Activated T-cell treated with anti-CD3 and anti-CD28 coated beads, Interleukin-2, amount 50 U/mL, for 24 hours (primary cell): ENCODE measurements at regions not wholly inside any gene's neighbourhood (a gene's known extent, or its start where the extent isn't known, plus 50 kb on each side); places are given as distances from the start of the nearest gene placed in this dataset.
"Not testable (repeated sequence)": the region's sequence is repeated elsewhere in the genome, so short reads cannot be mapped to it uniquely, and the experiment has no call there.

Experiments
- DNase-seq: peaks from one replicate; pipeline ENCODE4 v3.0.0-alpha.2; 2020
- H3K27ac Mint-ChIP-seq: 2 replicates; pipeline ENCODE4 v1.8.0; 2020; ENCODE audit warnings: mild to moderate bottlenecking, mixed read lengths
- H3K27me3 Mint-ChIP-seq: 2 replicates; pipeline ENCODE4 v1.8.0; 2020; ENCODE audit warnings: mixed read lengths
- H3K36me3 Mint-ChIP-seq: 2 replicates; pipeline ENCODE4 v1.8.0; 2020; ENCODE audit warnings: low read depth, mixed read lengths
- H3K4me1 Mint-ChIP-seq: 2 replicates; pipeline ENCODE4 v1.8.0; 2020; ENCODE audit warnings: low read depth, mixed read lengths
- H3K4me3 Mint-ChIP-seq: 2 replicates; pipeline ENCODE4 v1.8.0; 2020; ENCODE audit warnings: mild to moderate bottlenecking, moderate library complexity, mixed read lengths
- H3K9me3 Mint-ChIP-seq: 2 replicates; pipeline ENCODE4 v1.8.0; 2020; ENCODE audit warnings: mixed read lengths

DNA sequence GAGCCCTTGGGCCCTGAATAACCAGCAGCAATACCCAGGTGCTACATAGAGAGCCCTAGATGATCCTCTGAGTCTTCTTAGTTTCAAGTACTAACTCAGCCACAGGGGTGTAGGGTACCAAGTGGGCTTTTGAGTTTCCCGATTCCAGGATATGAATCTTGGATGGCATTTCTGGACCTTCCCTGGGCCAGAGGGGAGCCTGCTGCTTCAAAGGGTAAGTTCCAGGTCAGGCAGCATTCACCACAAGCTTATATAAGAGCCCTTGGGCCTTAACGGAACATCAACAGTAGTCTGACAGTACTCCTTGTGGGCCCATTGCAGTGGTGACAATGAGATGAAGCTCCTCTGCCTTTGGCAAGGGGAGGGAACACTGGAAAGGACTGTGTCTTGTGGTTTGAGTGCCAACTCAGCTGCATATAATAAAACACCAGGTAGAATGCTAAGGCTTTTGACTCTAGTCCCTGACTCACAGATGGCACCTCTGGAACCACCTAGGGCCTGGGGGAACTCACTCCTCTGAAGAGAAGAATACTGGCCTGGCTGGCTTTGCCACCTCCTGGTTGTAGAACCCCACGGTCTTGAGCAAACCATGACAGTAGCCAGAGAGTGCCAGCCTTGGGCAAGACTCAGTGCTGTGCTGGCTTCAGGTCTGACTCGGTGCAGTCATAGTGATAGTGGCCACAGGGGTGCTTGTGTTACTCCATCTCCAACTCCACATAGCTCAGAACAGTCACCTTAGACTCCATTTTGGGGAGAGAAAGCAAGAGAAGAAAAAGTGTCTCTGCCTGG is 235.7 kb downstream of the AKAIN1 start:
- no peaks in the 10 kb centered on the region for H3K4me1 Mint-ChIP-seq

DNA sequence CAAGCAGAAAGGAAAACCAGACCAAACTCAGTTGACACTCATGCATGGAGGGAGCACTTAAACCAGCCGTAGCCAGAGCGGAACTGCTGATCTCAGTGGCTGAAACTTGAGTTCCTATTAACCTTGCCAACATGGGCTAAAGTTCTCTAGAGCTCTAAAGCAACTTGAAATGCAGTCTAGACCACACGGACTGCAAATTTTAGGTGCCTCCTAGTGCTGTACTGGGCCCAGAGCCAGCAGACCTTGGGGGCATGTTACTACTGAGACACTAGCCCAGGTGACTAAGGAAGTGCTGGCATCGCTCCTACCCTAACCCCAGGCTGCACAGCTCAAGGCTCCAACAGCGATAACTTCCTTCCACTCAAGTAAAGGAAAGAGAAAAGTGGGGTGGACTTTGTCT is 236.5 kb downstream of the AKAIN1 start:
- no peak overlapping the region for H3K4me3 Mint-ChIP-seq
- no peaks in the 10 kb centered on the region for H3K4me1 Mint-ChIP-seq
- no peaks in the 10 kb centered on the region for H3K36me3 Mint-ChIP-seq
- no peaks in the 10 kb centered on the region for H3K27me3 Mint-ChIP-seq
- H3K9me3 Mint-ChIP-seq: peaks cover 8% of the 10 kb centered on the region
- DNase-seq: no peak
- H3K27ac Mint-ChIP-seq: no peak overlapping the region

More for the DNA sequence above, 235.7 kb downstream of the AKAIN1 start:
- no peak overlapping the region for H3K4me3 Mint-ChIP-seq
- no peak for DNase-seq
- H3K27me3 Mint-ChIP-seq: no peaks in the 10 kb centered on the region
- no peak overlapping the region for H3K27ac Mint-ChIP-seq
- no peaks in the 10 kb centered on the region for H3K36me3 Mint-ChIP-seq
- H3K9me3 Mint-ChIP-seq: peaks cover 13% of the 10 kb centered on the region

GRCh38 chr18:4931209-4931608 is 265.8 kb downstream of the AKAIN1 start:
- DNase-seq: no peak
- H3K4me1 Mint-ChIP-seq: no peaks in the 10 kb centered on the region
- no peaks in the 10 kb centered on the region for H3K27me3 Mint-ChIP-seq
- H3K9me3 Mint-ChIP-seq: peaks cover 9% of the 10 kb centered on the region
- no peak overlapping the region for H3K27ac Mint-ChIP-seq
- no peaks in the 10 kb centered on the region for H3K36me3 Mint-ChIP-seq
- no peak overlapping the region for H3K4me3 Mint-ChIP-seq

- Mint-ChIP-seq H3K4me3 (no peak overlapping the region), H3K27me3 (no peaks in the 10 kb centered on the region), H3K4me1 (no peaks in the 10 kb centered on the region), H3K36me3 (no peaks in the 10 kb centered on the region), H3K9me3 (peaks cover 6% of the 10 kb centered on the region), H3K27ac (no peak overlapping the region)
- no peak for DNase-seq
These were observed 275.5 kb downstream of the AKAIN1 start for GRCh38 chr18:4921548-4921947.

GRCh38 chr18:4917509-4917908 is 279.5 kb downstream of the AKAIN1 start:
- H3K36me3 Mint-ChIP-seq, H3K4me1 Mint-ChIP-seq, H3K27ac Mint-ChIP-seq, DNase-seq, H3K27me3 Mint-ChIP-seq, H3K4me3 Mint-ChIP-seq: not testable (repeated sequence)
- H3K9me3 Mint-ChIP-seq: peaks cover 11% of the 10 kb centered on the region

GRCh38 chr18:4908328-4908727 is 288.7 kb downstream of the AKAIN1 start:
- Mint-ChIP-seq H3K27ac (no peak overlapping the region), H3K4me1 (no peaks in the 10 kb centered on the region), H3K9me3 (peaks cover 2% of the 10 kb centered on the region), H3K4me3 (no peak overlapping the region), H3K36me3 (no peaks in the 10 kb centered on the region), H3K27me3 (no peaks in the 10 kb centered on the region)
- DNase-seq: no peak

- Mint-ChIP-seq H3K27ac (no peak overlapping the region), H3K4me1 (no peaks in the 10 kb centered on the region), H3K27me3 (no peaks in the 10 kb centered on the region), H3K36me3 (no peaks in the 10 kb centered on the region), H3K4me3 (no peak overlapping the region), H3K9me3 (no peaks in the 10 kb centered on the region)
- DNase-seq: no peak
These were observed 290.2 kb downstream of the AKAIN1 start for GRCh38 chr18:4906856-4907255.

DNA sequence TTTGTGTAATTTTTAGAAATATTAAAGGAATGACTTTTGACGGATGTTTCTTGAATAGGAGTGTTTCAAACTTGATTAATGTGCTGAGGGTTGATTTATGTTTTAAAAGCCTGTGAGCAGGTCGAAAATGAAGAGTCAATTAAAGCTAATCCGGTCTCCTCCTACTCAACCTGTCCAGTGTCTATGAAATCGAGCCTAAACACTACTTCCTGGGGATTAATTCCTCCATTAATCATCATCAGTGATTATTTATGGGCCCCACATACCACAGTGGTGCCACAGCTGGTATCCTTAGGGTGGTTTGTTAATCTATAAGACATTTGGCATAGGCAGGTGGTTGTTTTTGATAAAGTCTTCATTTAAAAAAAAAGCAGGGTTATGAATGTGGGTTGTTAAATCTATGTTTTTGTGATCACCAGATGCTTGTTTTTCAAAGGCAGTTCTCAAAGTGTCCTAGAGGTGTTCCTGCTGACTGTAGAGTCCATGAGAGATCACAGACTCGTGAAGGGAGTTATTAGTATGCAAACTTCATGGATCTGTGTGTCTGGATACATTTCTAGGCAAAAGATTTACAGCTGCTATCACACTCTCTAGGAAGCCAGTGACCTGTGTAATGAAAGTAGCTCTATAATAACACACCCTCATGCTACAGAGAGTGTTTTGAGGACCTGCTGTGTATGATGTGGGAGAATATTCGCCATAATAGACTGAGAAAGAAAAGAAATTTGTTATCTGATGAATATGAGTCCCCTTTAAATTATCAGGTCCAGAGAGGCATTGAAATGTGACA is 308.6 kb downstream of the AKAIN1 start:
- Mint-ChIP-seq H3K36me3 (no peaks in the 10 kb centered on the region), H3K4me1 (no peaks in the 10 kb centered on the region), H3K27ac (no peak overlapping the region), H3K4me3 (no peak overlapping the region), H3K27me3 (no peaks in the 10 kb centered on the region), H3K9me3 (peaks cover 10% of the 10 kb centered on the region)
- no peak for DNase-seq

GRCh38 chr18:4878480-4878879 is 318.6 kb downstream of the AKAIN1 start:
- Mint-ChIP-seq H3K27me3 (no peaks in the 10 kb centered on the region), H3K36me3 (no peaks in the 10 kb centered on the region), H3K4me1 (no peaks in the 10 kb centered on the region), H3K4me3 (no peak overlapping the region), H3K27ac (no peak overlapping the region), H3K9me3 (peaks cover 9% of the 10 kb centered on the region)
- no peak for DNase-seq

GRCh38 chr18:4871197-4871596 is 325.9 kb downstream of the AKAIN1 start:
- Mint-ChIP-seq H3K4me1 (no peaks in the 10 kb centered on the region), H3K9me3 (peaks cover 14% of the 10 kb centered on the region), H3K4me3 (no peak overlapping the region), H3K27me3 (no peaks in the 10 kb centered on the region), H3K36me3 (no peaks in the 10 kb centered on the region), H3K27ac (no peak overlapping the region)
- no peak for DNase-seq

DNA sequence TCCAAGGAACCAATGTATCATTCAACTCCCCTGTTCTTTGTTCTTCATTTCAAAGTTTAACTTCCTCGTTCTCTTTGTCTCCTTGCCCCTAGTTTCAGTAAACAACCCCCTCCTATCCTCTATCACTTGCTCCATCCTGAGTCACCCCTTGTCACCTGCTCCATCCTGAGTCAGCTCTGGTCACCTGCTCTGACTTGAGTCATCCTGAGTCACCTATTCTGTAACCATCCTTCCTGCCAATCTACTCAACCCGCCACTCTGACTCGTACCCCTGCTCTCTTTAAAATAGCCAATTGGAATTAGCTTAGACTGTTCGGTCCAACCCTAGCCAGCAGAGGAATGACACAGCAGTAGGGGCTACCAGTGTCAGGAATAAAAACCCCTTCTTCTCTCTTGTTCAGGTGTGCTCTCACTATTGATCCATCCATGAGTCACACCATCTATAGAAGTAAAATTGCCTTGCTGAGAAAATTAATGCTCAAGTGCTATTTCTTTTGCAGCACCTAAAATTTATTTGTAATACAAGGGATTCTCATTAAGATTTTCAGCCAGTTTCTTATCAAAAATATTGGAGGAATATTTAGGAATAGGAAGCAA is 326.8 kb downstream of the AKAIN1 start:
- H3K27me3 Mint-ChIP-seq: no peaks in the 10 kb centered on the region
- H3K36me3 Mint-ChIP-seq: no peaks in the 10 kb centered on the region
- no peaks in the 10 kb centered on the region for H3K4me1 Mint-ChIP-seq
- H3K4me3 Mint-ChIP-seq: no peak overlapping the region
- DNase-seq: no peak
- peaks cover 16% of the 10 kb centered on the region for H3K9me3 Mint-ChIP-seq
- H3K27ac Mint-ChIP-seq: no peak overlapping the region

DNA sequence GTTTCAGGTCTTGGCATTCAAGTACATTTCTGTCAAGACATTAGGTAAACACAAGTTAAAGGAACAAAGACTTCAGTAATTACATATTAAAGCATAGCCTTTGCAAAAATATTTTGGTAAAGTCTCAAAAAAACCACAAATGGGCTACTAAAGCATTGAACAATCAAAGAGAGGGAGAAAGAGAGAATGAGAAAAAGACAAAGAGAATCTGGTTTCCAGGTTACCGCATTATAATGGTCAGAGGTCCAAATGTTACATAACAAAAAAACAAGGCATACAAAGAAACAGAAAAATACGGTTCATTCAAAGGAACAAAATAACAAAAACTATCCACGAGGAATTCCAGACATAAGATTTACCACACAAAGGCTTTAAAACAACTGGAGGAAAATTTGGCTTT is 327.9 kb downstream of the AKAIN1 start:
- Mint-ChIP-seq H3K4me3 (no peak overlapping the region), H3K27me3 (no peaks in the 10 kb centered on the region), H3K9me3 (peaks cover 16% of the 10 kb centered on the region), H3K36me3 (no peaks in the 10 kb centered on the region), H3K27ac (no peak overlapping the region), H3K4me1 (no peaks in the 10 kb centered on the region)
- DNase-seq: no peak

DNA sequence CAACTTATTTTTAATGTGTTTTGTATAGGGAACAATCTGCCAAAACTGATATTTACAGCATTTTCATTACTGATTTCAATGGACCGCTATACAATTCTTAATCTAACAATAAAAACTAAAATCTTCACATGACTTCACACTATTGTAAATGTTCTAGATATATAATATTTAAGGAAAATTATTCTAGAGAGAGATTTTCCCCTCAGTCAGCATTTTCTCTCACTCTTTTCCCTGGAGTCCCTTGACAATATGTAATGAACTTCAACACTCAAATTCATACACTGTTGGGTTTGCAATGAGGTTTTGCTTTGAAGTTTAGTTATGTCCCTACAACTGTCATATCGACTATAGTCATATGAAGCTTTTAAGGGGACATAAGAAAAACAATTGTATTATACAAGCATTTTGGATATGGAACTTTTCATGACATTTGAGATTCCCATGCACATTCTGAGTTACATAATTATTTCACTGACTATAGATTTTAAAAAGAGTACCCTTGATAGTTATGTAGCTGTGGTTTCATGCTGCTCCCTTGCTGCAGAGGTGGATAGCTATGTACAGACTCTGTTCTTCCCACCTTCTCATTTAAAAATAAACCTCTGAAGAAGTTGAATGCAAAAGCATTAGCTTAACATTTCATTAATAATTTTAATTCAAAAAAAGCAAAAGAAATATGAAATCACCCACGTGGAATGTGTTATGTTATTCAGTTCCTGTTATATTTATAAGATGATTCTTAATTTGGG is 338.5 kb downstream of the AKAIN1 start:
- Mint-ChIP-seq H3K4me3 (no peak overlapping the region), H3K27me3 (no peaks in the 10 kb centered on the region), H3K4me1 (no peaks in the 10 kb centered on the region), H3K9me3 (peaks cover 10% of the 10 kb centered on the region), H3K36me3 (no peaks in the 10 kb centered on the region), H3K27ac (no peak overlapping the region)
- DNase-seq: no peak

- Mint-ChIP-seq H3K27me3 (no peaks in the 10 kb centered on the region), H3K36me3 (no peaks in the 10 kb centered on the region), H3K9me3 (peaks cover 7% of the 10 kb centered on the region), H3K4me1 (no peaks in the 10 kb centered on the region), H3K4me3 (no peak overlapping the region), H3K27ac (no peak overlapping the region)
- DNase-seq: no peak
These were observed 342.4 kb downstream of the AKAIN1 start for GRCh38 chr18:4854671-4855070.
